ENCODE measurements at regions not wholly inside any gene's neighbourhood (a gene's known extent, or its start where the extent isn't known, plus 50 kb on each side); places are given as distances from the start of the nearest gene placed in this dataset.

- DNase-seq (ENCODE audit: low read depth in 2 of 2): no peak
These were observed 49.9 kb upstream of the SERP2 start for GRCh38 chr13:44323754-44324153.
